SK-N-SH (cell line): ENCODE measurements at regions not wholly inside any gene's neighbourhood (a gene's known extent, or its start where the extent isn't known, plus 50 kb on each side); places are given as distances from the start of the nearest gene placed in this dataset.
"Not testable (repeated sequence)": the region's sequence is repeated elsewhere in the genome, so short reads cannot be mapped to it uniquely, and the experiment has no call there.

Source experiments
- CTCF ChIA-PET: fragments of 300-600, 350-600 bp; formaldehyde crosslinking; extraction: SDS; loops from one replicate; lab custom pipeline; 2021; lab: Yijun Ruan, JAX
- POLR2A ChIA-PET: fragments of 350-600 bp; sonication (Branson Sonifier 250); formaldehyde crosslinking; extraction: SDS; loops from one replicate; lab custom pipeline; 2020; ENCODE audit warnings: antibody characterized with exemption, inconsistent platforms; lab: Yijun Ruan, JAX
- DNase-seq: peaks from one replicate; pipeline ENCODE4 v3.0.0; 2012
- H2AFZ ChIP-seq: fragments of 200-600 bp; sonication (generic); 2 replicates; pipeline ENCODE4 v1.8.1; 2016; ENCODE audit warnings: antibody characterized with exemption, mild to moderate bottlenecking, low read depth
- H3F3A ChIP-seq: fragments of 200-600 bp; sonication (generic); replicated peaks from 2 replicates; pipeline ENCODE3; 2016; ENCODE audit warnings: antibody characterized with exemption, mild to moderate bottlenecking; ENCODE audit not compliant: insufficient read depth
- H3K27ac ChIP-seq, 2 experiments: fragments of 200-500 bp in 1 of 2; fragments of 200-600 bp in 1 of 2; sonication (Bioruptor generic) in 1 of 2; sonication (generic), shearing (Covaris generic) in 1 of 2; 2 replicates each; pipeline versions ENCODE4 v1.5.1 to v1.6.1; 2014 to 2016; ENCODE audit warnings: low read depth in 2 of 2, inconsistent platforms in 1 of 2, low read length in 1 of 2, mild to moderate bottlenecking in 1 of 2, mixed read lengths in 1 of 2
- H3K27me3 ChIP-seq: fragments of 200-600 bp; sonication (generic), shearing (Covaris generic); 2 replicates; pipeline ENCODE4 v1.6.1; 2016; ENCODE audit warnings: mixed run types; ENCODE audit not compliant: insufficient read depth
- H3K36me3 ChIP-seq, 2 experiments: fragments of 200-500 bp in 1 of 2; fragments of 200-600 bp in 1 of 2; sonication (Bioruptor generic) in 1 of 2; sonication (generic) in 1 of 2; replicated peaks in 1 of 2; 2 replicates each; pipeline versions ENCODE3 to v1.5.1; 2014 to 2016; ENCODE audit warnings: low read length in 1 of 2, mild to moderate bottlenecking in 1 of 2; ENCODE audit not compliant: insufficient read depth in 2 of 2, control insufficient read depth in 1 of 2
- H3K4me1 ChIP-seq, 2 experiments: fragments of 200-500 bp in 1 of 2; fragments of 200-600 bp in 1 of 2; sonication (Bioruptor generic) in 1 of 2; sonication (generic), shearing (Covaris generic) in 1 of 2; 2 replicates each; pipeline versions ENCODE4 v1.5.1 to v1.6.1; 2014 to 2016; ENCODE audit warnings: low read depth in 1 of 2, low read length in 1 of 2, mixed run types in 1 of 2; ENCODE audit not compliant: insufficient read depth in 2 of 2, control insufficient read depth in 1 of 2
- H3K4me2 ChIP-seq: fragments of 200-600 bp; sonication (generic), shearing (Covaris generic); 2 replicates; pipeline ENCODE4 v1.6.1; 2017; ENCODE audit warnings: mixed run types
- H3K4me3 ChIP-seq, 2 experiments: fragments of 200-500 bp in 1 of 2; fragments of 200-600 bp in 1 of 2; sonication (Bioruptor generic) in 1 of 2; sonication (generic), shearing (Covaris generic) in 1 of 2; 2 replicates each; pipeline versions ENCODE4 v1.5.1 to v1.8.1; 2014 to 2016; ENCODE audit warnings: low read depth in 2 of 2, inconsistent platforms in 1 of 2, low read length in 1 of 2, mild to moderate bottlenecking in 1 of 2, mixed read lengths in 1 of 2, moderate library complexity in 1 of 2
- H3K79me2 ChIP-seq: fragments of 200-600 bp; sonication (generic); 2 replicates; pipeline ENCODE4 v1.8.1; 2017; ENCODE audit warnings: mild to moderate bottlenecking; ENCODE audit not compliant: insufficient read depth
- H3K9ac ChIP-seq: fragments of 200-600 bp; sonication (generic); 2 replicates; pipeline ENCODE4 v1.6.1; 2017; ENCODE audit warnings: mixed run types
- H3K9me2 ChIP-seq: fragments of 200-600 bp; sonication (generic); 2 replicates; pipeline ENCODE4 v1.6.1; 2017; ENCODE audit warnings: mixed run types
- H3K9me3 ChIP-seq: fragments of 200-600 bp; sonication (generic); 2 replicates; pipeline ENCODE4 v1.6.1; 2017; ENCODE audit warnings: mixed run types, mild to moderate bottlenecking, moderate library complexity
- H4K20me1 ChIP-seq: fragments of 200-600 bp; sonication (generic); 2 replicates; pipeline ENCODE4 v1.6.1; 2017; ENCODE audit warnings: mild to moderate bottlenecking, mixed run types; ENCODE audit not compliant: insufficient read depth
- EZH2phosphoT487 ChIP-seq: fragments of 200-600 bp; sonication (generic); IDR thresholded peaks from 2 replicates; pipeline ENCODE4 v1.6.1; 2017; ENCODE audit warnings: low read depth, mixed run types, mild to moderate bottlenecking, antibody characterized with exemption, moderate library complexity, borderline replicate concordance
- FOXJ3 ChIP-seq: sonication (generic); formaldehyde crosslinking; IDR thresholded peaks from 2 replicates; pipeline ENCODE4 v1.5.1; 2020; ENCODE audit warnings: mild to moderate bottlenecking, missing genetic modification reagents
- JUND ChIP-seq: IDR thresholded peaks from 2 replicates; pipeline ENCODE4 v1.4.0; 2012
- MAX ChIP-seq: IDR thresholded peaks from 2 replicates; pipeline ENCODE4 v1.4.0; 2012; ENCODE audit warnings: low read depth
- NRF1 ChIP-seq: IDR thresholded peaks from 2 replicates; pipeline ENCODE4 v1.6.1; 2012; ENCODE audit warnings: low read depth, mild to moderate bottlenecking, low read length
- PBX3 ChIP-seq: IDR thresholded peaks from 2 replicates; pipeline ENCODE4; 2012
- POLR2AphosphoS5 ChIP-seq: IDR thresholded peaks from 2 replicates; pipeline ENCODE4 v1.6.1; 2012; ENCODE audit warnings: low read depth, low read length
- RXRA ChIP-seq: IDR thresholded peaks from 2 replicates; pipeline ENCODE4 v1.4.0; 2012; ENCODE audit warnings: low read depth, mild to moderate bottlenecking, borderline replicate concordance
- SMC3 ChIP-seq: IDR thresholded peaks from 2 replicates; pipeline ENCODE4 v1.6.1; 2012; ENCODE audit warnings: low read depth, low read length, improper control_type of control experiment
- WGBS: methylation state at CpG from one replicate; pipeline ENCODE4 v1.1.6; 2017; ENCODE audit warnings: low lambda C conversion rate; 5-methylcytosine and 5-hydroxymethylcytosine counted together
- TF ChIP-seq, protein P1 (sequence below): fragments of 200-600 bp; sonication (generic); IDR thresholded peaks from 2 replicates; pipeline ENCODE4 v1.6.1; 2017; ENCODE audit warnings: antibody characterized with exemption, mild to moderate bottlenecking, moderate library complexity
- TF ChIP-seq, protein P2 (sequence below): IDR thresholded peaks from 2 replicates; pipeline ENCODE4 v1.4.0; 2012; ENCODE audit warnings: low read depth, borderline replicate concordance

DNA sequence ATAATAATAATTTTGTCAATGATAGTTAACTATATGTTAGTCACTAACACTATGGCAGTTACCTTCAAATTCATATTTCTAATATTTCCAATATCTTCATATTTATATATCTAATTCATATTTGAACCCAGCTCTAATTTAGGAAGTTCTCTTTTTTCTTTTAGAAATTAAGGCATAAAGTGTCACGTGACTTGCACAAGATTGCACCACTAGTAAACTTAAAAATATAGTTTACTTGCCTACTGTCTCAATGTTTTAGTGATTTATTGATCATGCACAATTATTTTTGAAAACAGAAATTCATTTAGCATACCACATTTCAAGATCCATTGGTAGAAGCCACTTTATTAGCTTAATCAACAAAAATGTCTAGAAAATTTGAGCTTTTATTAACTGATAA lies 508.7 kb upstream of the ZNF337 start:
- Histone ChIP-seq H3K27ac (no peak overlapping the region), H3F3A (peaks cover 8% of the 10 kb centered on the region), H3K79me2 (no peaks in the 10 kb centered on the region), H3K4me2 (no peak overlapping the region), H3K4me1 (no peaks in the 10 kb centered on the region; a peak in 1 of 4 replicates), H2AFZ (no peak overlapping the region), H3K4me3 (no peak overlapping the region), H3K9ac (no peak overlapping the region), H3K27me3 (peaks cover 11% of the 10 kb centered on the region; the same call in 1 of the 2 replicates), H3K36me3 (no peaks in the 10 kb centered on the region), H4K20me1 (no peaks in the 10 kb centered on the region), H3K9me2 (no peaks in the 10 kb centered on the region), H3K9me3 (peaks cover 15% of the 10 kb centered on the region)
- 12% methylated on average over 1 of the region's 1 CpG for WGBS
- CTCF ChIA-PET = no interaction called here
- POLR2A ChIA-PET = no interaction called here
- DNase-seq = no peak
- TF ChIP-seq MAX = no peak
- TF ChIP-seq EZH2phosphoT487 = no peak
- TF ChIP-seq POLR2AphosphoS5 = no peak
- TF ChIP-seq NRF1 = no peak
- no peak for TF ChIP-seq JUND
- TF ChIP-seq, protein P1, sequence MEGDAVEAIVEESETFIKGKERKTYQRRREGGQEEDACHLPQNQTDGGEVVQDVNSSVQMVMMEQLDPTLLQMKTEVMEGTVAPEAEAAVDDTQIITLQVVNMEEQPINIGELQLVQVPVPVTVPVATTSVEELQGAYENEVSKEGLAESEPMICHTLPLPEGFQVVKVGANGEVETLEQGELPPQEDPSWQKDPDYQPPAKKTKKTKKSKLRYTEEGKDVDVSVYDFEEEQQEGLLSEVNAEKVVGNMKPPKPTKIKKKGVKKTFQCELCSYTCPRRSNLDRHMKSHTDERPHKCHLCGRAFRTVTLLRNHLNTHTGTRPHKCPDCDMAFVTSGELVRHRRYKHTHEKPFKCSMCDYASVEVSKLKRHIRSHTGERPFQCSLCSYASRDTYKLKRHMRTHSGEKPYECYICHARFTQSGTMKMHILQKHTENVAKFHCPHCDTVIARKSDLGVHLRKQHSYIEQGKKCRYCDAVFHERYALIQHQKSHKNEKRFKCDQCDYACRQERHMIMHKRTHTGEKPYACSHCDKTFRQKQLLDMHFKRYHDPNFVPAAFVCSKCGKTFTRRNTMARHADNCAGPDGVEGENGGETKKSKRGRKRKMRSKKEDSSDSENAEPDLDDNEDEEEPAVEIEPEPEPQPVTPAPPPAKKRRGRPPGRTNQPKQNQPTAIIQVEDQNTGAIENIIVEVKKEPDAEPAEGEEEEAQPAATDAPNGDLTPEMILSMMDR = no peak
- no peak for TF ChIP-seq RXRA
- TF ChIP-seq SMC3 = no peak
- TF ChIP-seq, protein P2, sequence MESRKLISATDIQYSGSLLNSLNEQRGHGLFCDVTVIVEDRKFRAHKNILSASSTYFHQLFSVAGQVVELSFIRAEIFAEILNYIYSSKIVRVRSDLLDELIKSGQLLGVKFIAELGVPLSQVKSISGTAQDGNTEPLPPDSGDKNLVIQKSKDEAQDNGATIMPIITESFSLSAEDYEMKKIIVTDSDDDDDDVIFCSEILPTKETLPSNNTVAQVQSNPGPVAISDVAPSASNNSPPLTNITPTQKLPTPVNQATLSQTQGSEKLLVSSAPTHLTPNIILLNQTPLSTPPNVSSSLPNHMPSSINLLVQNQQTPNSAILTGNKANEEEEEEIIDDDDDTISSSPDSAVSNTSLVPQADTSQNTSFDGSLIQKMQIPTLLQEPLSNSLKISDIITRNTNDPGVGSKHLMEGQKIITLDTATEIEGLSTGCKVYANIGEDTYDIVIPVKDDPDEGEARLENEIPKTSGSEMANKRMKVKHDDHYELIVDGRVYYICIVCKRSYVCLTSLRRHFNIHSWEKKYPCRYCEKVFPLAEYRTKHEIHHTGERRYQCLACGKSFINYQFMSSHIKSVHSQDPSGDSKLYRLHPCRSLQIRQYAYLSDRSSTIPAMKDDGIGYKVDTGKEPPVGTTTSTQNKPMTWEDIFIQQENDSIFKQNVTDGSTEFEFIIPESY = no peak
- TF ChIP-seq FOXJ3 (CRISPR knock-in tag) = no peak
- TF ChIP-seq PBX3 = no peak

GRCh38 chr20:26201026-26201425 lies 504.4 kb upstream of the ZNF337 start:
- H3K27ac ChIP-seq, H3K4me1 ChIP-seq, H3K4me2 ChIP-seq, H3K9me2 ChIP-seq, H3K79me2 ChIP-seq, H3K27me3 ChIP-seq, CTCF ChIA-PET, DNase-seq, H3K9ac ChIP-seq, H4K20me1 ChIP-seq, H3K36me3 ChIP-seq, H3K4me3 ChIP-seq, H3F3A ChIP-seq, POLR2A ChIA-PET, H2AFZ ChIP-seq: not testable (repeated sequence)
- H3K9me3 ChIP-seq = peaks cover 17% of the 10 kb centered on the region

DNA sequence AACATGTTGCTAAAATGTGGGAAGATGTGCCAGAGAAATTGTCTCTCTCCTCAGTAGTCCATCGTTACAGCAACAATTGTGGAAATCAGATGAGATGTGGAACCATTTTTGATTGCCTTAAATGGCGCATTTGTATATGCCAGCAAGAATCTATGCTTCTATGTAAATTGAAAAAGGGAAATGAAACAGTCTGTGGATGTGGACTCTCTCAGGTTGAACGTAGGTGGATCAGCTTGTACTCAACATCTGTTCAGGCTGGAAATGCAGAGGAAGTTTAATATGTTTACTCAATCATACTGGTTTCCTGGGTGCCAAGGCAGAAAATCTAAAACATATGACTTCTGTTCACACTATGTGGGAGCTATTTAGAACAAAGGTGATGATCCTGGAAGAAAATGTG lies 490.7 kb upstream of the ZNF337 start:
- H3K27me3 ChIP-seq, H3K27ac ChIP-seq, H3K4me3 ChIP-seq, H3F3A ChIP-seq, H3K79me2 ChIP-seq, POLR2A ChIA-PET, H4K20me1 ChIP-seq, H3K36me3 ChIP-seq, H2AFZ ChIP-seq, H3K4me2 ChIP-seq, H3K9me3 ChIP-seq, CTCF ChIA-PET, H3K4me1 ChIP-seq, H3K9ac ChIP-seq, DNase-seq, H3K9me2 ChIP-seq: not testable (repeated sequence)
- 13% methylated on average over 3 of the region's 3 CpGs for WGBS

GRCh38 chr20:26183720-26184119 lies 487.1 kb upstream of the ZNF337 start:
- H3K9me2 ChIP-seq, H3K4me2 ChIP-seq, DNase-seq, H3K9ac ChIP-seq, H4K20me1 ChIP-seq, H3K9me3 ChIP-seq, H3K79me2 ChIP-seq, POLR2A ChIA-PET, H3K36me3 ChIP-seq, H2AFZ ChIP-seq, CTCF ChIA-PET, H3K27me3 ChIP-seq, H3K4me1 ChIP-seq, H3F3A ChIP-seq, H3K27ac ChIP-seq, H3K4me3 ChIP-seq: not testable (repeated sequence)
- WGBS = 65% methylated on average over 2 of the region's 2 CpGs
